Natural killer cell (primary cell): ENCODE measurements at regions not wholly inside any gene's neighbourhood (a gene's known extent, or its start where the extent isn't known, plus 50 kb on each side); places are given as distances from the start of the nearest gene placed in this dataset.

Source experiments
- ATAC-seq, 3 donors: fragments of 150-1000 bp in 2 of 3; fragments of 200-7000 bp in 1 of 3; cut with Tn5 transposase; 1 replicate in 1 of 3; 2 replicates in 2 of 3; pipeline ENCODE4 v1.10.0; 2021; ENCODE audit warnings: mild to moderate bottlenecking in 2 of 3, moderate library complexity in 2 of 3
- DNase-seq, 2 donors: peaks; one replicate each; pipeline versions ENCODE4 v3.0.0 to v3.0.0-alpha.2; 2013 to 2021; ENCODE audit warnings: mixed read lengths in 1 of 2
- H3K27ac ChIP-seq: one replicate; pipeline ENCODE4 v1.5.1; 2013; ENCODE audit warnings: mild to moderate bottlenecking, low read length
- H3K27me3 ChIP-seq: one replicate; pipeline ENCODE4 v1.6.1; 2013; ENCODE audit warnings: low read length; ENCODE audit not compliant: control insufficient read depth, insufficient read depth
- H3K36me3 ChIP-seq: one replicate; pipeline ENCODE4 v1.6.1; 2013; ENCODE audit warnings: low read length; ENCODE audit not compliant: control insufficient read depth, insufficient read depth
- H3K4me1 ChIP-seq: one replicate; pipeline ENCODE4 v1.6.1; 2013; ENCODE audit warnings: low read length; ENCODE audit not compliant: control insufficient read depth, insufficient read depth
- H3K4me3 ChIP-seq: one replicate; pipeline ENCODE4 v1.5.1; 2013; ENCODE audit warnings: low read length
- H3K9me3 ChIP-seq: one replicate; pipeline ENCODE4 v1.6.1; 2013; ENCODE audit warnings: low read length; ENCODE audit not compliant: control insufficient read depth, insufficient read depth
- H3K27ac Mint-ChIP-seq, 2 donors: one replicate each; pipeline ENCODE4 v1.8.0; 2022; ENCODE audit warnings: mild to moderate bottlenecking in 2 of 2, mixed read lengths in 2 of 2, moderate library complexity in 1 of 2
- H3K27me3 Mint-ChIP-seq, 2 donors: one replicate each; pipeline ENCODE4 v1.8.0; 2022; ENCODE audit warnings: low read depth in 2 of 2, mixed read lengths in 2 of 2
- H3K36me3 Mint-ChIP-seq: one replicate; pipeline ENCODE4 v1.8.0; 2022; ENCODE audit warnings: mixed read lengths
- H3K4me1 Mint-ChIP-seq, 2 donors: one replicate each; pipeline ENCODE4 v1.8.0; 2022; ENCODE audit warnings: mixed read lengths in 2 of 2
- H3K4me3 Mint-ChIP-seq: one replicate; pipeline ENCODE4 v1.8.0; 2022; ENCODE audit warnings: mild to moderate bottlenecking, moderate library complexity, mixed read lengths
- H3K9me3 Mint-ChIP-seq, 2 donors: one replicate each; pipeline ENCODE4 v1.8.0; 2022; ENCODE audit warnings: mixed read lengths in 2 of 2
- CTCF ChIP-seq: fragments of 200-600 bp; IDR thresholded peaks from one replicate; pipeline ENCODE4 v1.8.0; 2022; ENCODE audit warnings: antibody characterized with exemption
- WGBS: methylation state at CpG from one replicate; pipeline ENCODE4 v1.1.7; 2013; ENCODE audit warnings: missing lambda C conversion rate; ENCODE audit not compliant: insufficient coverage; 5-methylcytosine and 5-hydroxymethylcytosine counted together
- intact Hi-C: fragments of 100-400 bp; cut with micrococcal nuclease; formaldehyde crosslinking; loops from one replicate; pipeline ENCODE4 v1.14.2; 2022

- Histone ChIP-seq H3K4me1 (no peaks in the 10 kb centered on the region), H3K27me3 (no peaks in the 10 kb centered on the region), H3K27ac (no peak overlapping the region), H3K4me3 (no peak overlapping the region), H3K9me3 (peaks cover 7% of the 10 kb centered on the region), H3K36me3 (no peaks in the 10 kb centered on the region)
- H3K27ac Mint-ChIP-seq = no peak overlapping the region
- ATAC-seq (no peak), DNase-seq (no peak)
- no peaks in the 10 kb centered on the region for H3K36me3 Mint-ChIP-seq
- H3K4me3 Mint-ChIP-seq = no peak overlapping the region
- no peak for TF ChIP-seq CTCF
- H3K27me3 Mint-ChIP-seq = no peaks in the 10 kb centered on the region
- intact Hi-C loops = no loop called here
- H3K4me1 Mint-ChIP-seq = no peaks in the 10 kb centered on the region
- WGBS = 84% methylated on average over 4 of the region's 5 CpGs
- peaks cover 6 to 7% of the 10 kb centered on the region in 2 donors for H3K9me3 Mint-ChIP-seq
Observed at GRCh38 chr4:96523611-96524010, 683.7 kb downstream of the PDHA2 start.

GRCh38 chr4:96524311-96524875 lies 684.5 kb downstream of the PDHA2 start:
- H3K4me1 Mint-ChIP-seq = no peaks in the 10 kb centered on the region
- peaks cover 7% of the 10 kb centered on the region for H3K9me3 ChIP-seq
- intact Hi-C loops = no loop called here
- no peak for ATAC-seq
- DNase-seq = no peak
- no peaks in the 10 kb centered on the region for H3K4me1 ChIP-seq
- TF ChIP-seq CTCF = no peak
- no peak overlapping the region for H3K4me3 ChIP-seq
- no peaks in the 10 kb centered on the region for H3K36me3 ChIP-seq
- no peak overlapping the region for H3K27ac ChIP-seq
- WGBS = 86% methylated on average over 12 of the region's 12 CpGs
- H3K27ac Mint-ChIP-seq = no peak overlapping the region
- no peak overlapping the region for H3K4me3 Mint-ChIP-seq
- no peaks in the 10 kb centered on the region for H3K27me3 Mint-ChIP-seq
- no peaks in the 10 kb centered on the region for H3K36me3 Mint-ChIP-seq
- H3K9me3 Mint-ChIP-seq = peaks cover 7 to 8% of the 10 kb centered on the region in 2 donors
- no peaks in the 10 kb centered on the region for H3K27me3 ChIP-seq

GRCh38 chr4:96525898-96526297 lies 686.0 kb downstream of the PDHA2 start:
- no peak for TF ChIP-seq CTCF
- no peak for ATAC-seq

GRCh38 chr4:96526625-96527024 lies 686.7 kb downstream of the PDHA2 start:
- no peak overlapping the region for H3K4me3 ChIP-seq
- no peaks in the 10 kb centered on the region for H3K27me3 ChIP-seq
- peaks cover 2% of the 10 kb centered on the region for H3K9me3 ChIP-seq
- no peaks in the 10 kb centered on the region for H3K4me1 Mint-ChIP-seq
- WGBS = 100% methylated on average over 1 of the region's 1 CpG
- H3K27ac ChIP-seq = no peak overlapping the region
- DNase-seq (no peak), ATAC-seq (no peak)
- peaks cover 10 to 11% of the 10 kb centered on the region in 2 donors for H3K9me3 Mint-ChIP-seq
- H3K4me1 ChIP-seq = no peaks in the 10 kb centered on the region
- no peaks in the 10 kb centered on the region for H3K36me3 ChIP-seq
- intact Hi-C loops = no loop called here
- no peak overlapping the region for H3K27ac Mint-ChIP-seq
- no peak for TF ChIP-seq CTCF
- H3K4me3 Mint-ChIP-seq = no peak overlapping the region
- H3K27me3 Mint-ChIP-seq = no peaks in the 10 kb centered on the region
- H3K36me3 Mint-ChIP-seq = no peaks in the 10 kb centered on the region

More at GRCh38 chr4:96525898-96526297, 686.0 kb downstream of the PDHA2 start:
- Mint-ChIP-seq H3K36me3 (no peaks in the 10 kb centered on the region), H3K4me3 (no peak overlapping the region), H3K27ac (no peak overlapping the region), H3K27me3 (no peaks in the 10 kb centered on the region), H3K9me3 (peaks cover 10 to 11% of the 10 kb centered on the region in 2 donors), H3K4me1 (no peaks in the 10 kb centered on the region)
- H3K9me3 ChIP-seq = peaks cover 7% of the 10 kb centered on the region
- DNase-seq = no peak
- H3K27ac ChIP-seq = no peak overlapping the region
- no peaks in the 10 kb centered on the region for H3K36me3 ChIP-seq
- no peak overlapping the region for H3K4me3 ChIP-seq
- no peaks in the 10 kb centered on the region for H3K4me1 ChIP-seq
- no peaks in the 10 kb centered on the region for H3K27me3 ChIP-seq
- intact Hi-C loops = no loop called here
